Sigmoid colon (tissue), 6 donors: ENCODE measurements at regions not wholly inside any gene's neighbourhood (a gene's known extent, or its start where the extent isn't known, plus 50 kb on each side); places are given as distances from the start of the nearest gene placed in this dataset.

Experiments used
- DNase-seq: peaks from one replicate; pipeline ENCODE4 v3.0.0-alpha.2; 2019
- H3K27ac ChIP-seq, 4 donors: fragments of 200-600 bp; sonication (generic); one replicate each; pipeline ENCODE4 v1.5.1; 2016 to 2019; ENCODE audit warnings: mild to moderate bottlenecking in 1 of 4
- H3K27me3 ChIP-seq, 3 donors: fragments of 200-600 bp; sonication (generic); one replicate each; pipeline ENCODE4 v1.5.1; 2019; ENCODE audit warnings: mild to moderate bottlenecking in 1 of 3
- H3K36me3 ChIP-seq, 4 donors: fragments of 200-600 bp; sonication (generic); one replicate each; pipeline ENCODE4 v1.5.1; 2016 to 2019
- H3K4me1 ChIP-seq, 4 donors: fragments of 200-600 bp; sonication (generic); one replicate each; pipeline ENCODE4 v1.5.1; 2017 to 2019
- H3K4me3 ChIP-seq, 4 donors: fragments of 200-600 bp; sonication (generic); one replicate each; pipeline ENCODE4 v1.5.1; 2017 to 2019; ENCODE audit warnings: mild to moderate bottlenecking in 2 of 4, moderate library complexity in 1 of 4
- H3K9me3 ChIP-seq, 4 donors: fragments of 200-600 bp in 3 of 4; sonication (generic) in 3 of 4; one replicate each; pipeline versions ENCODE4 v1.5.1 to v1.6.1; 2013 to 2019
- EP300 ChIP-seq, 4 donors: sonication (generic); formaldehyde crosslinking; IDR thresholded peaks; one replicate each; pipeline ENCODE4 v1.6.1; 2017; ENCODE audit warnings: antibody characterized with exemption in 4 of 4
- POLR2A ChIP-seq, 2 donors: fragments of 450-650 bp; IDR thresholded peaks; one replicate each; pipeline ENCODE4 v1.6.1; 2016; ENCODE audit warnings: antibody characterized with exemption in 2 of 2, mild to moderate bottlenecking in 2 of 2, moderate library complexity in 2 of 2
- POLR2AphosphoS5 ChIP-seq, 4 donors: sonication (generic); formaldehyde crosslinking; IDR thresholded peaks; one replicate each; pipeline ENCODE4 v1.6.1; 2017; ENCODE audit warnings: antibody characterized with exemption in 4 of 4
- WGBS, 2 donors: extraction: QIAGEN DNeasy Blood & Tissue Kit; methylation state at CpG; one replicate each; pipeline ENCODE4 v1.1.7; 2013; 5-methylcytosine and 5-hydroxymethylcytosine counted together
- intact Hi-C: fragments of 100-400 bp; cut with DNase I; formaldehyde crosslinking; loops from one replicate; pipeline ENCODE4 v1.15.1; 2023
- TF ChIP-seq, protein P1 (sequence below), 4 experiments: fragments of 450-650 bp in 3 of 4; fragments of 200-600 bp in 1 of 4; IDR thresholded peaks; one replicate each; pipeline ENCODE4 v1.5.1; 2016 to 2019; ENCODE audit warnings: antibody characterized with exemption in 4 of 4, mild to moderate bottlenecking in 3 of 4, moderate library complexity in 2 of 4
- donor health status: healthy with polysubstance abuse.
- donor health status: healthy.

DNA sequence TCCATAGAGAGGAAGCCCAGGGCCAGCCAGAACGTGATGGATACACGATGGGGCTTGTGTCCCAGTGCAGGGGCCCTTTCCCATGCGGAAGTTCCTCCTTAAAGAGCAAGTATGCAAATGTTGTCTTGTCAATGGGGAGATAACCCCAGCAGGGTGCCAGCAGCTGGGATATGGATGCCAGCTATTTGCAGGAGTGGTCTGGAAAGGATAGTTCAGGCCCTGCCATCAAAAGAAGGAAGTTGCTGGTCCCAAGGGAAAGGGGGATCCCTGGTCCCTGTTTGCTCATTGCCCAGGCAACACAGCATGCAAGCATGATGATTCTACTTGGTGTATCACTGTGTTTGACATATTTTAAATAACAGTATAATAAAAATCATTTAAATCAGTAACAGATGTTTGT, 73.1 kb upstream of the HECW1 start:
- WGBS, 2 donors = 54% methylated on average over 3 of the region's 3 CpGs
- intact Hi-C loops = no loop called here
- Histone ChIP-seq H3K4me3 (no peak overlapping the region), H3K27me3 (no peaks in the 10 kb centered on the region), H3K36me3 (no peaks in the 10 kb centered on the region), H3K4me1 (no peaks in the 10 kb centered on the region), H3K27ac (no peak overlapping the region), H3K9me3 (no peaks in the 10 kb centered on the region)
- DNase-seq = no peak
- TF ChIP-seq, protein P1, sequence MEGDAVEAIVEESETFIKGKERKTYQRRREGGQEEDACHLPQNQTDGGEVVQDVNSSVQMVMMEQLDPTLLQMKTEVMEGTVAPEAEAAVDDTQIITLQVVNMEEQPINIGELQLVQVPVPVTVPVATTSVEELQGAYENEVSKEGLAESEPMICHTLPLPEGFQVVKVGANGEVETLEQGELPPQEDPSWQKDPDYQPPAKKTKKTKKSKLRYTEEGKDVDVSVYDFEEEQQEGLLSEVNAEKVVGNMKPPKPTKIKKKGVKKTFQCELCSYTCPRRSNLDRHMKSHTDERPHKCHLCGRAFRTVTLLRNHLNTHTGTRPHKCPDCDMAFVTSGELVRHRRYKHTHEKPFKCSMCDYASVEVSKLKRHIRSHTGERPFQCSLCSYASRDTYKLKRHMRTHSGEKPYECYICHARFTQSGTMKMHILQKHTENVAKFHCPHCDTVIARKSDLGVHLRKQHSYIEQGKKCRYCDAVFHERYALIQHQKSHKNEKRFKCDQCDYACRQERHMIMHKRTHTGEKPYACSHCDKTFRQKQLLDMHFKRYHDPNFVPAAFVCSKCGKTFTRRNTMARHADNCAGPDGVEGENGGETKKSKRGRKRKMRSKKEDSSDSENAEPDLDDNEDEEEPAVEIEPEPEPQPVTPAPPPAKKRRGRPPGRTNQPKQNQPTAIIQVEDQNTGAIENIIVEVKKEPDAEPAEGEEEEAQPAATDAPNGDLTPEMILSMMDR (IDR thresholded peaks at IDR 0.05) = no peak
- TF ChIP-seq POLR2AphosphoS5 (IDR thresholded peaks at IDR 0.05) (no peak), EP300 (IDR thresholded peaks at IDR 0.05) (no peak), POLR2A (IDR thresholded peaks at IDR 0.05) (no peak)

DNA sequence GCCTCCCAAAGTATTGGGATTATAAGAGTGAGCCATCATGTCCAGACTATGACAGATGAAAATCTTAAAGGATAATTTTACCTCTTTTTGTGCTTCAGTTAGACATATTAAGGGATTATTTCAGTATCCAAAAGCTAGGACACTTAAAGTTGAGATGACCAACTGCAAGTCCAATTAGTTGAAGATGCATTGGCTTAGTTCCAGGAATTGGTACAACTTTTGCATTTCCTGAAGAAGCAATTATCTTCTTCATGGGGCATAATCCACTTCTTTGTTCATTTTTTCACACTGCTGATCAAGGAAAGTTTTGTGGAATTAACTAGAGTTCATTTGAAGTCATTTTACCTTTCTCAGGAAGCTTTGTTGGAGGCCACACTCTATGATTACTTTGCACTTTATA, 72.0 kb upstream of the HECW1 start:
- DNase-seq = no peak
- no peaks in the 10 kb centered on the region for H3K27me3 ChIP-seq
- no peak overlapping the region for H3K27ac ChIP-seq
- intact Hi-C loops = no loop called here
- TF ChIP-seq POLR2A (IDR thresholded peaks at IDR 0.05) = no peak
- TF ChIP-seq, protein P1 (IDR thresholded peaks at IDR 0.05) = no peak
- no peak for TF ChIP-seq POLR2AphosphoS5 (IDR thresholded peaks at IDR 0.05)
- TF ChIP-seq EP300 (IDR thresholded peaks at IDR 0.05) = no peak
- no peaks in the 10 kb centered on the region for H3K9me3 ChIP-seq
- H3K4me3 ChIP-seq = no peak overlapping the region
- H3K36me3 ChIP-seq = no peaks in the 10 kb centered on the region
- no peaks in the 10 kb centered on the region for H3K4me1 ChIP-seq

DNA sequence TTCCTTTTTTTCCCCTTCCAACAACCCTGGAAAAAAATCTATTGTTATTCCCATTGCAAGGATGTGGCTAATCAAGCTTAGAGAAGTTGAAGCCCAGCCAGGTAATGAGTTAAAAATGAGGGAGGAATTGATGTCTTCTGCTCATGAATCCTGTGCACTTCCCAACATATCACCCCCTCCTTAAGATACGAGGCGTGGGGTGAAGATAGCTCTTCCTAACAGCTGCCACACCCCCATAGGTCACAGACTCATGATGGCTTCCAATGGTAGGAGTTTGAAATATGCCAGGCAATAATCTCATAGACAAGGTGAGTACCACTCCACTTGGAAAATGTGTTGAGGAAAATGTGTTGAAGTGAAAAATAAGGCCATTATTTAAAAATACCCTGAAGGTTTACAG, 71.3 kb upstream of the HECW1 start:
- H3K27me3 ChIP-seq = no peaks in the 10 kb centered on the region
- intact Hi-C loops = no loop called here
- H3K4me1 ChIP-seq = no peaks in the 10 kb centered on the region
- no peaks in the 10 kb centered on the region for H3K36me3 ChIP-seq
- H3K9me3 ChIP-seq = no peaks in the 10 kb centered on the region
- 54 to 81% methylated on average over 2 of the region's 2 CpGs for WGBS, 2 donors
- TF ChIP-seq POLR2A (IDR thresholded peaks at IDR 0.05) = no peak
- no peak for TF ChIP-seq POLR2AphosphoS5 (IDR thresholded peaks at IDR 0.05)
- TF ChIP-seq EP300 (IDR thresholded peaks at IDR 0.05) = no peak
- TF ChIP-seq, protein P1 (IDR thresholded peaks at IDR 0.05) = no peak
- no peak for DNase-seq
- no peak overlapping the region for H3K27ac ChIP-seq
- no peak overlapping the region for H3K4me3 ChIP-seq

DNA sequence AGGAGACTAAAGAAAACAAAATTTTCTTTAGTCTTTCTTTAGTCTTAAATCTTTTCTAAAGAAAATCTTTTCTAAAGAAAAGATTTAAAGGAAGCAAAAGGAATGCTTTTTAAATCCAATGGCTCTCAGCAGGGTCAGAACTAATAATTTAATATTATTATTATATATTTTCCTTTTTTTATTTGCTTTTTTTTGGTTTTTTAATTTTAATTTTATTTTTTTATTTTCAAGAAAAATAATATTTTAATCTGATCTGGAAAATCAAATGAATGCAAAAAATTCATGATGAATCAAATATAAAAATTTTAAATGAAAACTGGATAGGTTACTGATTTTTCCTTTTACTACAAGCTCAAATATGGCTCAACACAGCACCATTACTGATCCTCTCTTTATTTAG, 70.7 kb upstream of the HECW1 start:
- TF ChIP-seq EP300 (IDR thresholded peaks at IDR 0.05) (no peak), POLR2AphosphoS5 (IDR thresholded peaks at IDR 0.05) (no peak), POLR2A (IDR thresholded peaks at IDR 0.05) (no peak)
- TF ChIP-seq, protein P1 (IDR thresholded peaks at IDR 0.05) = no peak
- H3K4me1 ChIP-seq = no peaks in the 10 kb centered on the region
- no peaks in the 10 kb centered on the region for H3K27me3 ChIP-seq
- no peak for DNase-seq
- H3K9me3 ChIP-seq = no peaks in the 10 kb centered on the region
- no peak overlapping the region for H3K27ac ChIP-seq
- H3K4me3 ChIP-seq = no peak overlapping the region
- intact Hi-C loops = no loop called here
- H3K36me3 ChIP-seq = no peaks in the 10 kb centered on the region

DNA sequence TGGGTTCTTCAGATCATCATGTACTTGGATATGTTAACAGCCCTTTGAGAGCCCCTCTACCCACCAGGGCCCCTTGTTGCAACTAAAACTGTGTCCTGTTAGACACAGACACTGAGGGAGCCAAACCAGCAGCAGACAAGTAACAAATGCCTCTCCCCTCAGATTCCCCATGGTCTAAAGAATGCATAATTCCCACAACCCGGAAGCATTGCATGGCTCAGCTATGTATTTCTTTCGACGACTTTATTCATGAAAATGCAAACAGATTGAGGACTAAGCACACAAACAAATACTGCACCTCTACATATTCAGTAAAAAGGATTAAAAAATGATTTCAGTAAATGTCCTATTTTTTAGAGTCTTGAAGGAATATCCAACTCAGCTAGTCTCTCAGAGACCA, 70.1 kb upstream of the HECW1 start:
- intact Hi-C loops = no loop called here
- WGBS, 2 donors = 77 to 78% methylated on average over 3 of the region's 3 CpGs
- no peaks in the 10 kb centered on the region for H3K4me1 ChIP-seq

More for the DNA sequence above, 70.1 kb upstream of the HECW1 start:
- H3K9me3 ChIP-seq = peaks cover 0 to under 1% (median 0%) of the 10 kb centered on the region in 4 donors
- no peaks in the 10 kb centered on the region for H3K27me3 ChIP-seq
- H3K27ac ChIP-seq = no peak overlapping the region
- TF ChIP-seq EP300 (IDR thresholded peaks at IDR 0.05) = no peak
- TF ChIP-seq, protein P1 (IDR thresholded peaks at IDR 0.05) = no peak
- TF ChIP-seq POLR2A (IDR thresholded peaks at IDR 0.05) = no peak
- TF ChIP-seq POLR2AphosphoS5 (IDR thresholded peaks at IDR 0.05) = no peak
- no peaks in the 10 kb centered on the region for H3K36me3 ChIP-seq
- no peak for DNase-seq
- no peak overlapping the region for H3K4me3 ChIP-seq
